Natural killer cell treated with Interleukin-12 subunit alpha and Interleukin-12 subunit beta and Interleukin-15 and Interleukin-18, amount 100 ng/mL, for 72 hours (primary cell): ENCODE measurements at regions not wholly inside any gene's neighbourhood (a gene's known extent, or its start where the extent isn't known, plus 50 kb on each side); places are given as distances from the start of the nearest gene placed in this dataset.
"Not testable (repeated sequence)": the region's sequence is repeated elsewhere in the genome, so short reads cannot be mapped to it uniquely, and the experiment has no call there.

Experiments used
- ATAC-seq, 2 donors: fragments of 150-1000 bp; cut with Tn5 transposase in 1 of 2; sonication (Bioruptor Pico), chemical (Tn5 transposase) in 1 of 2; 2 replicates each; pipeline ENCODE4 v1.10.0; 2021
- DNase-seq: peaks from one replicate; pipeline ENCODE4 v3.0.0; 2022; ENCODE audit warnings: low spot score
- H3K27ac Mint-ChIP-seq, 2 donors: 1 replicate in 1 of 2; 2 replicates in 1 of 2; pipeline ENCODE4 v1.8.0; 2022; ENCODE audit warnings: mixed read lengths in 2 of 2, mild to moderate bottlenecking in 1 of 2, moderate library complexity in 1 of 2
- H3K27me3 Mint-ChIP-seq, 2 donors: 1 replicate in 1 of 2; 2 replicates in 1 of 2; pipeline ENCODE4 v1.8.0; 2022; ENCODE audit warnings: mixed read lengths in 2 of 2
- H3K36me3 Mint-ChIP-seq: one replicate; pipeline ENCODE4 v1.8.0; 2022; ENCODE audit warnings: mixed read lengths
- H3K4me1 Mint-ChIP-seq, 2 donors: 1 replicate in 1 of 2; 2 replicates in 1 of 2; pipeline ENCODE4 v1.8.0; 2022; ENCODE audit warnings: low read depth in 2 of 2, mixed read lengths in 2 of 2, mild to moderate bottlenecking in 1 of 2
- H3K4me3 Mint-ChIP-seq: one replicate; pipeline ENCODE4 v1.8.0; 2022; ENCODE audit warnings: mixed read lengths
- H3K9me3 Mint-ChIP-seq: 2 replicates; pipeline ENCODE4 v1.8.0; 2022; ENCODE audit warnings: mixed read lengths

GRCh38 chr5:67792891-67793290 lies 422.7 kb upstream of the PIK3R1 start:
- Mint-ChIP-seq H3K4me3 (no peak overlapping the region), H3K4me1 (no peaks in the 10 kb centered on the region), H3K27me3 (peaks cover 0 to 6% of the 10 kb centered on the region in 2 donors), H3K9me3 (no peaks in the 10 kb centered on the region), H3K36me3 (no peaks in the 10 kb centered on the region), H3K27ac (no peak overlapping the region)
- no peak for DNase-seq
- no peak for ATAC-seq

DNA sequence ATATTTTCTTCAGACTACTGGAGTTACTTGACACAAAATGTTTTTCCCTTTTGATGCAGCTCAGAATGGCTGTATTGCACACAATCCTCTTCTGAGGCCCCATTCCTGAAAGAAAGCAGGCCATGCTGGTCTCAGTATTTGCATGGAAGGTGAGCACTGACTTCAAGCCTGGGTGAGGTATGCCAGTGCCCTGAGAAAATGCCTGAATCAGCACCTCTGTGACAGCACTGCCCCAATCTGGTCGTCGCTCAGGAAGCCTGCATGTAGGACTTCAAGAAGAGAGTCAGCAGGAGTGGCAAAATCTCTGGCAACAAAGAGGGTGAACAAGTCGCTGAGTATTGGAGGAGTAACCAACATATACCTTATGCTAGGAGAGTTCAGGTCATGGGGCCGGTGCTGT lies 425.2 kb upstream of the PIK3R1 start:
- H3K4me1 Mint-ChIP-seq = no peaks in the 10 kb centered on the region
- no peaks in the 10 kb centered on the region for H3K36me3 Mint-ChIP-seq
- no peak overlapping the region for H3K27ac Mint-ChIP-seq
- ATAC-seq = no peak
- H3K27me3 Mint-ChIP-seq = peaks cover 0 to 6% of the 10 kb centered on the region in 2 donors
- H3K9me3 Mint-ChIP-seq = no peaks in the 10 kb centered on the region
- H3K4me3 Mint-ChIP-seq = no peak overlapping the region
- no peak for DNase-seq

DNA sequence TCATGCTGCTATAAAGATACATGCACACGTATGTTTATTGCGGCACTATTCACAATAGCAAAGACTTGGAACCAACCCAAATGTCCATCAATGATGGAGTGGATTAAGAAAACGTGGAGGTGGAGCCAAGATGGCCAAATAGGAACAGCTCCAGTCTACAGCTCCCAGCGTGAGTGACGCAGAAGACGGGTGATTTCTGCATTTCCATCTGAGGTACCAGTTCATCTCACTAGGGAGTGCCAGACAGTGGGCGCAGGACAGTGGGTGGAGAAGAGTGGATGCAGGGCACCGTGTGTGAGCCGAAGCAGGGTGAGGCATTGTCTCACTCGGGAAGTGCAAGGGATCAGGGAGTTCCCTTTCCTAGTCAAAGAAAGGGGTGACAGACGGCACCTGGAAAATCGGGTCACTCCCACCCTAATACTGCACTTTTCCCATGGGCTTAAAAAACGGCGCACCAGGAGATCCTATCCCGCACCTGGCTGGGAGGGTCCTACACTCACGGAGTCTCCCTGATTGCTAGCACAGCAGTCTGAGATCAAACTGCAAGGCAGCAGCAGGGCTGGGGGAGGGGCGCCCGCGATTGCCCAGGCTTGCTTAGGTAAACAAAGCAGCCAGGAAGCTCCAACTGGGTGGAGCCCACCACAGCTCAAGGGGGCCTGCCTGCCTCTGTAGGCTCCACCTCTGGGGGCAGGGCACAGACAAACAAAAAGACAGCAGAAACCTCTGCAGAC lies 435.5 kb upstream of the PIK3R1 start:
- H3K36me3 Mint-ChIP-seq, H3K9me3 Mint-ChIP-seq, H3K4me1 Mint-ChIP-seq, H3K4me3 Mint-ChIP-seq, DNase-seq, ATAC-seq, H3K27ac Mint-ChIP-seq: not testable (repeated sequence)
- peaks cover 3 to 14% of the 10 kb centered on the region in 2 donors for H3K27me3 Mint-ChIP-seq

GRCh38 chr5:67774786-67775185 lies 440.8 kb upstream of the PIK3R1 start:
- Mint-ChIP-seq H3K4me1 (peaks cover 0 to 5% of the 10 kb centered on the region in 2 donors), H3K27me3 (peaks cover 17 to 27% of the 10 kb centered on the region in 2 donors), H3K9me3 (peaks cover 3% of the 10 kb centered on the region), H3K36me3 (no peaks in the 10 kb centered on the region), H3K27ac (no peak overlapping the region), H3K4me3 (no peak overlapping the region)
- ATAC-seq (no peak), DNase-seq (no peak)

- DNase-seq (no peak), ATAC-seq (no peak)
- peaks cover 0 to 4% of the 10 kb centered on the region in 2 donors for H3K4me1 Mint-ChIP-seq
- H3K9me3 Mint-ChIP-seq = peaks cover 3% of the 10 kb centered on the region
- H3K4me3 Mint-ChIP-seq = no peak overlapping the region
- peaks cover 17 to 27% of the 10 kb centered on the region in 2 donors for H3K27me3 Mint-ChIP-seq
- H3K36me3 Mint-ChIP-seq = no peaks in the 10 kb centered on the region
- no peak overlapping the region for H3K27ac Mint-ChIP-seq
These were observed 441.3 kb upstream of the PIK3R1 start for GRCh38 chr5:67774267-67774552.

DNA sequence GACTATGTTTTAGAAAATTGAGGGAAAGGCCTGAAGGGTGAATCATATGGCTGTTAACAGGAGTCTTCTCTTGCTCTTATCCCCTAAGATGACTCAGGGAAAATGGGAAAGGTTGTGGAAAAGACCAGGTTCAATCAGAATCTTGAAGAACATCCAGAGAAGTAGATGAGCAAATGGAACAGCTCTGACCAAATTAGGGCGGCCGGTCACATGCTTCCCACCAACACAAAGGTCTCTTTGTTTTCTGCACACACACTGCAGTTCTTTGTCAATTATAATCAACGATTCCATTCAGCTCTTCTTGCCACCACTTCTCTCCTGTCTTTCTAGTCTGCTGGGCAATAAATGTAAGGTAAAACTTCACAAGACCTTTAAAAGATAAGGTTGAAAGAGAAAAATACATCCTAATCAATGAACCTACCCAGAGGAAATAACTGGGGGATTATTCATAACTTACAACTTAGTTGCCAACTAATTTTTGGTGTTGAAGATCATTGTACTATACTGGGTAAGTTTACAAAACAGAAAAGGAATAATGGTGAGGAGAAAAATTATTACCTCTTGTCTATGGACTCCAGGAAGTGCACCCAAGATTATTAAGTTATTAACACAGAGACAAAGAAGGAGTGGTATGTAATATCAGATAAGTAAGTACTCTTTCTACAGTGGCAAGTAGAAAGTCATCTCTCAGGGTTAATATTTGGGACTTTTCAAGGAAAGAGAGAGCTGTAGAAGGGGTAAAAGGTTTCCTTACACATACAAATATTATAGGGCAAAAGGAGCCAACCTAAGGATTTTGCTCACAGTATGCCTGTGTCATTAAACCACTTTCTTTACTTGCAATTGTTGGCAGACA lies 441.9 kb upstream of the PIK3R1 start:
- no peaks in the 10 kb centered on the region for H3K36me3 Mint-ChIP-seq
- H3K9me3 Mint-ChIP-seq = peaks cover 3% of the 10 kb centered on the region
- no peak overlapping the region for H3K27ac Mint-ChIP-seq
- ATAC-seq (no peak), DNase-seq (no peak)
- peaks cover 17 to 27% of the 10 kb centered on the region in 2 donors for H3K27me3 Mint-ChIP-seq
- peaks cover 0 to 4% of the 10 kb centered on the region in 2 donors for H3K4me1 Mint-ChIP-seq
- no peak overlapping the region for H3K4me3 Mint-ChIP-seq

- H3K9me3 Mint-ChIP-seq = no peaks in the 10 kb centered on the region
- H3K27ac Mint-ChIP-seq = peak overlapping the region in 1 of 2 donors; percentile 55
- peaks cover 0 to 4% of the 10 kb centered on the region in 2 donors for H3K4me1 Mint-ChIP-seq
- H3K27me3 Mint-ChIP-seq = peaks cover 14 to 22% of the 10 kb centered on the region in 2 donors
- no peak for ATAC-seq
- no peaks in the 10 kb centered on the region for H3K36me3 Mint-ChIP-seq
- H3K4me3 Mint-ChIP-seq = no peak overlapping the region
- no peak for DNase-seq
These were observed 443.8 kb upstream of the PIK3R1 start for GRCh38 chr5:67771791-67772190.

- H3K36me3 Mint-ChIP-seq = no peaks in the 10 kb centered on the region
- DNase-seq (no peak), ATAC-seq (no peak)
- no peak overlapping the region for H3K4me3 Mint-ChIP-seq
- H3K27ac Mint-ChIP-seq = peak overlapping the region in 1 of 2 donors; percentile 55
- peaks cover 0 to 4% of the 10 kb centered on the region in 2 donors for H3K4me1 Mint-ChIP-seq
- H3K9me3 Mint-ChIP-seq = no peaks in the 10 kb centered on the region
- peaks cover 14 to 21% of the 10 kb centered on the region in 2 donors for H3K27me3 Mint-ChIP-seq
These were observed 444.3 kb upstream of the PIK3R1 start for GRCh38 chr5:67771221-67771620.

DNA sequence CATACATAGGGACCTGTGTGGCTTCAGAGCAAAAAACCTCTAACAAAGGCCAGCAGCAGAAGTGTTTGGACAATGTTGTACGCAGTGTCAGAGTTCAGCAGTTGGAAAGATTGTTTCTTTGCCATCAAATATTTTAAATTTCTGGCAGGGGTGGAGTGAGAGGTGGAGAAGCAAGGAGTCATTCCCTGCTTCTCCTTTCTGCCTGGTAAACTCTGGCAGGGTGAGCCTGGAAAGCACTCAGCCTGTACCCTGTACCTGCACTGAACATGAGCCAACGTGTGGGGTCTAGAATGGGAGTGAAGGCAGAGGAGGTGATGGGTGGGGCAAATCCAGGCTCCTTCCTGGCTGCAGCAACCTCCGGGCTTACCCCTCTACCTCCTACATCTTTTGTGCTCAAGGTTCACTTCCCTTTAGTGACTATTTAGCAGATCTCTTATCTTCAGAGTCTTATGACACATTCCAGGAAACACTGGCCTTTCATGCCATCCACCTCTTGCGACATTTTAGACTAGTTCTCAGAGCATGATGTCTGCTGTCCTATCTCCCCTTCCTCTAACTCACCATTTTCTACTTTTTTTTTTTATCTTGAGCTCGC lies 445.0 kb upstream of the PIK3R1 start:
- peak; percentile 61 to 70 for ATAC-seq
- Mint-ChIP-seq H3K27ac (peak overlapping the region in 1 of 2 donors; percentile 55), H3K27me3 (peaks cover 14 to 21% of the 10 kb centered on the region in 2 donors), H3K9me3 (no peaks in the 10 kb centered on the region), H3K36me3 (no peaks in the 10 kb centered on the region), H3K4me3 (no peak overlapping the region), H3K4me1 (peaks cover 0 to 4% of the 10 kb centered on the region in 2 donors)
- DNase-seq = no peak

- Mint-ChIP-seq H3K4me1 (peaks cover 0 to 2% of the 10 kb centered on the region in 2 donors), H3K27ac (no peak overlapping the region), H3K27me3 (peaks cover 0 to 8% of the 10 kb centered on the region in 2 donors), H3K9me3 (no peaks in the 10 kb centered on the region), H3K36me3 (peaks cover 6% of the 10 kb centered on the region), H3K4me3 (no peak overlapping the region)
- DNase-seq (no peak), ATAC-seq (no peak)
These were observed 449.9 kb upstream of the PIK3R1 start for GRCh38 chr5:67765697-67766096.

GRCh38 chr5:67757771-67758170 lies 457.8 kb upstream of the PIK3R1 start:
- not testable (repeated sequence) for H3K36me3 Mint-ChIP-seq, H3K4me3 Mint-ChIP-seq, DNase-seq, H3K9me3 Mint-ChIP-seq, ATAC-seq, H3K4me1 Mint-ChIP-seq, H3K27me3 Mint-ChIP-seq, H3K27ac Mint-ChIP-seq

GRCh38 chr5:67752357-67752708 lies 463.2 kb upstream of the PIK3R1 start:
- no peak for ATAC-seq
- no peak overlapping the region for H3K4me3 Mint-ChIP-seq
- H3K27me3 Mint-ChIP-seq = no peaks in the 10 kb centered on the region
- H3K36me3 Mint-ChIP-seq = peaks cover under 1% of the 10 kb centered on the region
- no peak overlapping the region for H3K27ac Mint-ChIP-seq
- no peak for DNase-seq
- no peaks in the 10 kb centered on the region for H3K4me1 Mint-ChIP-seq
- H3K9me3 Mint-ChIP-seq = peaks cover 7% of the 10 kb centered on the region

DNA sequence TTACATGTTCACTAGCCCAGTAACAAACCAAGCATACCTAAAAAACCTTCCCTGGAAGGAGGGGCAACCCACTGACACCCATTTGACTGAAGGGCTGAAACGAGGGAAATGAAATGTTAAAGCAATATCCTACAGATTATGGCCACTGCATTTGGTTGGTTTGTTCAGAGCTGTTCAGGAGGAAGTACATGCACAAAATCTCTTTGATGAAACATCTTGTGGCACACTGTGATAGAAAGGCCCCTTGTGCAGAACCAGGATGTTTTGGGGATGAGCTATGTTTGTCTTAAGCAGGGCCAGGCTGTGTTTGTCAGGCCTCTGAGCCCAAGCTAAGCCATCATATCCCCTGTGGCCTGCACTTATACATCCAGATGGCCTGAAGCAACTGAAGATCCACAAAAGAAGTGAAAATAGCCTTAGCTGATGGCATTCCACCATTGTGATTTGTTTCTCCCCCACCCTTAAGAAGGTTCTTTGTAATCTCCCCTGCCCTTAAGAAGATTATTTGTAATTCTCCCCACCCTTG lies 467.3 kb upstream of the PIK3R1 start:
- Mint-ChIP-seq H3K4me1 (no peaks in the 10 kb centered on the region), H3K9me3 (peaks cover 15% of the 10 kb centered on the region), H3K4me3 (no peak overlapping the region), H3K36me3 (peaks cover 8% of the 10 kb centered on the region), H3K27me3 (no peaks in the 10 kb centered on the region), H3K27ac (no peak overlapping the region)
- DNase-seq = no peak
- ATAC-seq = no peak

DNA sequence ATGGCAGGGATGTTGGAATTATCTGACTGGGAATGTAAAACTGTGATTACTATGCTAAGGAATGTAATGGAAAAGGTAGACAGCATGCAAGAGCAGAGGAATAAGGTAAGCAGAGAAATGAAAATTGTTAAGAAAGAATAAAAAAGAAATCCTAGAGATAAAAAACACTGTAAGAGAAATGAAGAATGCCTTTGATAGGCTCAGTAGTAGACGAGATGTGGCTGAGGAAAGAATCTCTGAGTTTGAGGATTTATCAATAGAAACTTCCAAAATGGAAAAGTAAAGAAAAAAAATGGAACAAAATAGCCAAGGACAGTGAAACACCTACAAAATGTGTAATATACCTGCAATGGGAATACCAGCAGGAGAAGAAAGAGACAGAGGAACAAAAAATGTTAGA lies 468.5 kb upstream of the PIK3R1 start:
- no peak overlapping the region for H3K4me3 Mint-ChIP-seq
- peaks cover 8% of the 10 kb centered on the region for H3K36me3 Mint-ChIP-seq
- no peaks in the 10 kb centered on the region for H3K27me3 Mint-ChIP-seq
- DNase-seq (no peak), ATAC-seq (no peak)
- peaks cover 9% of the 10 kb centered on the region for H3K9me3 Mint-ChIP-seq
- no peaks in the 10 kb centered on the region for H3K4me1 Mint-ChIP-seq
- H3K27ac Mint-ChIP-seq = no peak overlapping the region
